ENCODE measurements at regions not wholly inside any gene's neighbourhood (a gene's known extent, or its start where the extent isn't known, plus 50 kb on each side); places are given as distances from the start of the nearest gene placed in this dataset.

- Histone ChIP-seq H4K20me1 (ENCODE audit: insufficient read depth, poor library complexity, severe bottlenecking) (no peaks in the 10 kb centered on the region), H3K27ac (no peak overlapping the region), H2AFZ (no peak overlapping the region), H3K4me2 (no peak overlapping the region), H3K9me3 (ENCODE audit: low read depth) (no peaks in the 10 kb centered on the region), H3K4me3 (no peak overlapping the region), H3K79me2 (no peaks in the 10 kb centered on the region), H3K4me1 (ENCODE audit: insufficient read depth) (no peaks in the 10 kb centered on the region), H3K36me3 (replicated peaks; ENCODE audit: insufficient read depth, low read depth) (no peaks in the 10 kb centered on the region), H3K9me2 (replicated peaks; ENCODE audit: insufficient read depth) (peaks cover 3% of the 10 kb centered on the region), H3K27me3 (no peaks in the 10 kb centered on the region)
- TF ChIP-seq CTCF (IDR thresholded peaks at IDR 0.05; ENCODE audit: poor library complexity) (no peak), EZH2phosphoT487 (IDR thresholded peaks at IDR 0.05; ENCODE audit: low read depth, severe bottlenecking, unreplicated experiment) (no peak), EZH2 (IDR thresholded peaks at IDR 0.05; ENCODE audit: borderline replicate concordance) (no peak)
- no peak for DNase-seq (ENCODE audit: low spot score)
- 100% methylated on average over 1 of the region's 1 CpG for WGBS (ENCODE audit: low lambda C conversion rate, missing lambda C conversion rate)
Measured at GRCh38 chr12:73372856-73373255, 1100.7 kb downstream of the TRHDE start.

DNA sequence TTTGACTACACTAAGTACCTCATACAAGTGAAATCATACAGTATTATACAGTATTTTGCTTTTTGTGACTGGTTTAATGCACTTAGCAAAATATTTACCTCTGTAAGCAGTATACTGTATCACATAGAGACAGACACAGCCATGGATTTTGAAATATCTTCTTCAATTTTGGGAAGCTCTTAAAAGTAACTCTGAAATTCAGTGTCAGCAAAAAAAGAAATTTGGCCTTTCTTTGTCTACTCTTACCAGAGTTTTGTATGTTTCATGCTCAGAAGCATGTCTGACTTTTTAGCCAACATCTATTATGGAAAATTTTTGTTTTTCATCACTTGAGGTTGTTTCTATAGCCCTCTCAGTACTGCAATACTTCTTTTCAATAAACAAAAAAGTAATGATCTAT is 1102.2 kb downstream of the TRHDE start:
- no peak for TF ChIP-seq EZH2phosphoT487 (IDR thresholded peaks at IDR 0.05; ENCODE audit: low read depth, severe bottlenecking, unreplicated experiment)
- Histone ChIP-seq H3K4me3 (no peak overlapping the region), H3K4me1 (ENCODE audit: insufficient read depth) (no peaks in the 10 kb centered on the region)

GRCh38 chr12:73383584-73384222 is 1111.5 kb downstream of the TRHDE start:
- Histone ChIP-seq H3K79me2 (no peaks in the 10 kb centered on the region), H3K4me1 (ENCODE audit: insufficient read depth) (peaks cover 23% of the 10 kb centered on the region), H3K36me3 (replicated peaks; ENCODE audit: insufficient read depth, low read depth) (no peaks in the 10 kb centered on the region), H4K20me1 (ENCODE audit: insufficient read depth, poor library complexity, severe bottlenecking) (no peaks in the 10 kb centered on the region), H3K9me2 (replicated peaks; ENCODE audit: insufficient read depth) (no peaks in the 10 kb centered on the region), H2AFZ (no peak overlapping the region), H3K4me3 (no peak overlapping the region), H3K4me2 (peak overlapping the region; percentile 23), H3K27me3 (no peaks in the 10 kb centered on the region), H3K27ac (peak overlapping the region; percentile 41), H3K9me3 (ENCODE audit: low read depth) (no peaks in the 10 kb centered on the region)
- TF ChIP-seq EZH2phosphoT487 (IDR thresholded peaks at IDR 0.05; ENCODE audit: low read depth, severe bottlenecking, unreplicated experiment) (no peak), CTCF (IDR thresholded peaks at IDR 0.05; ENCODE audit: poor library complexity) (no peak), EZH2 (IDR thresholded peaks at IDR 0.05; ENCODE audit: borderline replicate concordance) (no peak)
- peak; percentile 26 for DNase-seq (ENCODE audit: low spot score)

More for the DNA sequence above, 1102.2 kb downstream of the TRHDE start:
- Histone ChIP-seq H3K36me3 (replicated peaks; ENCODE audit: insufficient read depth, low read depth) (no peaks in the 10 kb centered on the region), H3K27me3 (no peaks in the 10 kb centered on the region), H3K79me2 (no peaks in the 10 kb centered on the region), H4K20me1 (ENCODE audit: insufficient read depth, poor library complexity, severe bottlenecking) (no peaks in the 10 kb centered on the region), H3K27ac (no peak overlapping the region), H3K9me2 (replicated peaks; ENCODE audit: insufficient read depth) (peaks cover 3% of the 10 kb centered on the region), H3K9me3 (ENCODE audit: low read depth) (no peaks in the 10 kb centered on the region), H3K4me2 (no peak overlapping the region), H2AFZ (no peak overlapping the region)
- DNase-seq (ENCODE audit: low spot score), result no peak

- peak overlapping the region; percentile 41 for H3K27ac ChIP-seq
- peak overlapping the region; percentile 23 for H3K4me2 ChIP-seq
Measured at GRCh38 chr12:73384592-73384991, 1112.4 kb downstream of the TRHDE start.

More at GRCh38 chr12:73384592-73384991, 1112.4 kb downstream of the TRHDE start:
- H4K20me1 ChIP-seq (ENCODE audit: insufficient read depth, poor library complexity, severe bottlenecking), result no peaks in the 10 kb centered on the region
- H3K4me3 ChIP-seq, result no peak overlapping the region
- H3K4me1 ChIP-seq (ENCODE audit: insufficient read depth), result peaks cover 23% of the 10 kb centered on the region
- no peaks in the 10 kb centered on the region for H3K9me3 ChIP-seq (ENCODE audit: low read depth)
- DNase-seq (ENCODE audit: low spot score), result no peak
- H3K27me3 ChIP-seq, result no peaks in the 10 kb centered on the region
- 73% methylated on average over 1 of the region's 1 CpG for whole genome bisulfite sequencing (ENCODE audit: low lambda C conversion rate, missing lambda C conversion rate)
- TF ChIP-seq EZH2 (IDR thresholded peaks at IDR 0.05; ENCODE audit: borderline replicate concordance) (no peak), CTCF (IDR thresholded peaks at IDR 0.05; ENCODE audit: poor library complexity) (no peak), EZH2phosphoT487 (IDR thresholded peaks at IDR 0.05; ENCODE audit: low read depth, severe bottlenecking, unreplicated experiment) (no peak)
- no peaks in the 10 kb centered on the region for H3K79me2 ChIP-seq
- no peak overlapping the region for H2AFZ ChIP-seq
- H3K9me2 ChIP-seq (replicated peaks; ENCODE audit: insufficient read depth), result no peaks in the 10 kb centered on the region
- H3K36me3 ChIP-seq (replicated peaks; ENCODE audit: insufficient read depth, low read depth), result no peaks in the 10 kb centered on the region

All from hepatocyte (in vitro differentiated cells).